GM08714 (cell line): ENCODE measurements at regions not wholly inside any gene's neighbourhood (a gene's known extent, or its start where the extent isn't known, plus 50 kb on each side); places are given as distances from the start of the nearest gene placed in this dataset.

Source experiments
- H3K4me3 ChIP-seq: fragments of 200-500 bp; sonication (Bioruptor generic); 2 replicates; pipeline ENCODE4 v1.5.1; 2014; ENCODE audit warnings: mild to moderate bottlenecking, low read length, inconsistent platforms
- ZNF274 ChIP-seq: IDR thresholded peaks from 2 replicates; pipeline ENCODE4 v1.6.1; 2012; ENCODE audit warnings: mild to moderate bottlenecking, low read depth, low read length

DNA sequence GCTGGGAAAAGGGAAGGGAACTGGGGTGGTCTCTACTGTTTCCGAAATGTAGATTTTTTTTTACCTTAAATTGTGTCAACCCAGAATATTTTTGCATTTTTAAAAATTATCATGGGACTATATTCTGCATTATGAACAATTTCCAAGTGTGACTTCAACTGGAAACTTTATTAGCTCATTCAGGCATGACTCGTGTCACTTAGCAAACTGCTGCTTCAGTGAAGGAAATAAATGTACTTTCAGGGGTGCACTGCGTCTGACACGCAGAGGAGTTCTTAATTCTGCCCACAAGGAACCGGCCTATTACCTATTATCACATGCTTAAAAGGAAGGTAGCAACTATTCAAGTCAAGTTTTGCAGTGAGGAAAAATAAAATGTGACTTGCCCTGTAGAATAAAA, 291.3 kb upstream of the PRDM1 start:
- no peak for TF ChIP-seq ZNF274
- no peak overlapping the region for H3K4me3 ChIP-seq

DNA sequence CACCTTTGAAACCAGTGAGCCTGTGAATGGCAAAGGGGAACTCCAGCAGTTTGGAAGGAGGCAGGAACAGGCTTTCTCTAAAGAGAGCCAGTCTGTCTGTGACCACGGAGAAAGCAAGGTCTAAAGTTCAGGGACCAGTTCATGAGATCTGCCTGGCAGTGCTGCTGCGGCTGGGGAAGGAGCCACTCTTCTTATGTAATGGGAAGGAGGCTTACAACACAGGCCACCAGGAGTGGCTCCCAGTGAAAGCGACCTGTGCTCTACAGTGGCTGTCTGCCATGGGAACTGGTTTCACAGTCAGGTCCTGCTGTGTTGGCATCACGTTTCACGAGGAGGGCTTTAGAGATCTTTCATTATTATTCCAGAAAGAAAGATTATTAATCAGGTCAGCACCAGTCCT, 291.9 kb upstream of the PRDM1 start:
- H3K4me3 ChIP-seq, result no peak overlapping the region
- TF ChIP-seq ZNF274, result no peak

DNA sequence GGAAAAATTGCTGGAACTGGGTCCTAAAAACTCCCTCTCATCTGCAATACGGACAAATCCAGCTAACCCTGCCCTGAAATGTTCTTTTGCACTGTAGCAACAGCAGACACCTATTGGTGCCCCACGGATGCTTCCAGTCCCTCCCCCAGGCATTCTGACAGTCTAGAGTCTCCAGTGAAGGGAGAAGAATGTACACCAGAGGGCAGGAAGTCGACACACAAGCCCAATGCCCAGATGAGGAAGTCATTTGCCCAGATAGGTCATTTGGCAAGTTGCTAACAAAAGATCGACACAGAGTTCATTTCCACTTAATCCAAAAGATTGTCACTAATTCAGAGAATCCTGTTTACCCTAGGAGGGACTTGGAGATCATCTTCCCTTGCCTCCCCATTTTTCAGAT, 293.0 kb upstream of the PRDM1 start:
- no peak for TF ChIP-seq ZNF274
- no peak overlapping the region for H3K4me3 ChIP-seq

DNA sequence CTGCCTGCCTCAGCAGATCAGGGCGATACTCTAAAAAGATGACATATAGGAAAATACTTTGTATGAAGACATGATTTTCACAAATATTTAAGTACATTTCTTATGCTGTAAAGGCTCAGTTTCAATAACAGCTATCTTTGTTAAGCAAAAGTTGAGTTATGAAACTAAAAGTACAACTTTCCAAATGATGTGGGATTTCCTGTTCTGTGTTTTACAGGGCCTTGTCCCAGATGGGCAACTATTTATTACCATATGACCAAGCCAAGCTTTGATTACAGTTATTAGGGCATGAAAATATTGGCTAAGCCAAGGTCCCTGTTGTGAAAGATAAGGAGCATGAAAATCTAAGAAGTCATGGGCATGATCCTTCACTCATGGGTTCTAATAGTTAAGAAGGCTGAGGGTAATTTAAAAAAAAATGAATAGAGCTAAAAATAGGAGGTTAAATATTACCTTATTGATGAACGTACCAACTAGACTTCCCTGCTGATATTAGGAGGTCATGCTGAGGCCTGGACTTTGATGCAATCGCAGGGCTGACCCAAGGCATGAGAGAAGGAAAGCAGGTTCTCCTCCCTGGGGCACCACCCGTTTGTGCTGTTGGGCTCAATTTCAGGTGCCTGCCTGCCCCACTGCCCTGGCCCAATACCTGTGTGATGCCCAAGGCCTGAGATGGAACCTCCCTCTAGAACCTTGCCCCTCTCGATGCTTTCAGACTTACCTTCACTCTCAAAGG, 294.4 kb upstream of the PRDM1 start:
- TF ChIP-seq ZNF274, result no peak
- peak overlapping the region; percentile 6; the same call in 1 of the 2 replicates for H3K4me3 ChIP-seq

DNA sequence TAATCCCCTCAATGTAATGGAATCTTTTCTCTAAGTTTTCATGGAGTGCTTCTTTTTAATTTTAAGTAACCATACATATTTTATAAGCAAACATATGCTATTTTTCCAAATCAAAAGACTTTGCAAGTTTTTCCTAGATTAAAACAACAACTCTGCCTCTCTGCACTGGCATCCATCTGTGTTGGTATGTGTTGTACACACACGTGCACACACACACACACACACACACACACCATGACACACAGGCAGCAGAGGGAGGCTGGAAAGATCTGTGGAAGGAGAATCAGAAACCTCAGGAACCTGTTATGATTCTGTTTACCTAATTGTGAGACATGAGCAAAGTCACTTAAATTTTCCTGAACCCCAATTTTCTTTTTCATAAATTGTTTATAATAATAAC, 295.0 kb upstream of the PRDM1 start:
- TF ChIP-seq ZNF274, result no peak
- no peak overlapping the region for H3K4me3 ChIP-seq

DNA sequence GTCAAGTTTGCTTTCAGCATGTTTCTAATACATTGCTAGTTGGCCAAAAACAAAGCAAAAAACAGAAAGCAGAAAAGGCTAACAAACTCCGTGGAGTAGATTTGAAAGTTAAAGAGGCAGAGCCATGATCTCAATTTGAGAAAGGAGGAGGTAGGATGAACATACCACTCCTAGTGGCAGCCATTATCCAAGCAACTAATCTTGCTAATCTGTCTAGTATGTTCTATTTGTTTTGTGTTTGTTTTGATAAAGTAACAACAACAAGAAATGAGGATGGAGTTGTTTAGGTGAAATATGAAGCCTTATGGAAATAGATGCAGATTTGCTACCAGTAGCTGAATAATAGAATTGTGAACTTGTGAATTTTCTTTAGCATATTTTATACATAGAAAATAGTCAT, 295.5 kb upstream of the PRDM1 start:
- TF ChIP-seq ZNF274, result no peak
- H3K4me3 ChIP-seq, result no peak overlapping the region

DNA sequence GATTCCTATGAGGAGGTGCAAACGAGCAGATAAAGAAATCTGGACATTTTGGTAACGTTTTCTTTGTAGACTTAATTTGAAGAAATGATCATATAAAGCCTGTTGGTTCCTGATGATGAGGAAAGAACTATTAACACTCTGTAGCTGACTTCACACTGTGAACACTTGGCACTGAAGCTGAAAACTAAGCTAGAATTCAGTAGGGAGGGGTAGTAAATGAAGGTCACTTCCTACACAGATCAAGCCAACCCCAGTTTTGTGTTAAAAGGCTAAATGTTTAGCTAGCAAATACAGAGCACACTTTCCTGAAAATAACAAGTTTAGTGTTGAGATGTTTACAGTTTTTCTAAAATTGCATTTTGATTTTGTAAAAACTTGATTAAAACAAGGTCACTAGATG, 296.2 kb upstream of the PRDM1 start:
- TF ChIP-seq ZNF274, result no peak
- H3K4me3 ChIP-seq, result no peak overlapping the region

DNA sequence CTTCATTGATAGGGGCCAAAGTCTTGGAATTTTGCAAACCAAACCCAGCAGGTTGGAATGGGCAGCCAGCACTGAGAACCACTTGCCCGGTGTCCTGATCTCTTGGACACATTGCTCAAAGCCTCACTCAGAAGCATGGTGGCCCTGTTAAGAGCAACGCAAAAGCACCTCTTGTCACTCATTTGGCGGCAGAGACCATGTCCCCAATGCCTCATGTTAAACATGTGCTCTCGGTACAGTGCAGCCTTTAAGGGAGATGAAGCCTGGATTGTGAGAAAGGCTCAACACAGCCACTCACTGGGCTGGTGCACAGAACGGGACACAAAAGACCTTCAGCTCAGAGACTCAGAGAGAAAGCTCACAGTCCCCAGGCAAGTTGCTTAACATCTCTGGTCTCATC, 298.4 kb upstream of the PRDM1 start:
- no peak for TF ChIP-seq ZNF274

DNA sequence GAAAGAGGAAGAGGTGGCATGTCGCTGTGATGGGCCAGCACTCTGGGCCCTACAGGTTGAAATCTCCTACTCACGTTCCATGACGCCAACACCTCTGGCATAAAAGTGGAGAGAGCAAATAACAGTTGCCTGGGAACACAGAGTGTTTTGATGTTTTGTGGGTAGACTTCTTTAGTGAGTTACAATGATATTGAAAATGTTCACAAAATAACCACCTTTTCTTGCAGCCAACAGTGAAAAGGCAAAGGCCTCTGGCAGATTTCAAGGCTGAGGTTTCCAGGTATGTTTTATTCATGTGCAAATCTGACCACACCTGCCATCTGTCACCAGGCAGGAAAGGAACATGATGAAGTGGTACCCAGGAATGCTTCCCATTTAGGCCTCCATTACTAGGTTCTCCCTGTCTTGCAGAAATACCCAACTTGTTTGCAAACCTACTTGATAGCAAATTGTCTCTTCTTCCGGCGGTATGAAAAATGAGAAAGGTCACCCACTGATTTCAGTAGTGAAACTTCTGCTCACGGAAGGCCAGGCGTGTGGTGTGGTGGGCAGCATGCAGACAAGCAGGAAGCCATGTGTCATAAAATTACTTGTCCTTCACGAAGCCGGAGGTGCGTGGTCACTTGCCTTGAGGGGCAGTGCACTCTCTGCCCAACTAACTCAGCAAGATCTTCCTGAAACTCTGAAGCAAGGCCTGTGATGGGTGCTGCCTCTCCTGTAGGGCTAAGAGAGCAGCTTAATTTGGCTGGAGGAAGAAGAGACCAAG, 299.1 kb upstream of the PRDM1 start:
- H3K4me3 ChIP-seq, result no peak overlapping the region
- no peak for TF ChIP-seq ZNF274

More for the DNA sequence above, 298.4 kb upstream of the PRDM1 start:
- H3K4me3 ChIP-seq, result no peak overlapping the region

DNA sequence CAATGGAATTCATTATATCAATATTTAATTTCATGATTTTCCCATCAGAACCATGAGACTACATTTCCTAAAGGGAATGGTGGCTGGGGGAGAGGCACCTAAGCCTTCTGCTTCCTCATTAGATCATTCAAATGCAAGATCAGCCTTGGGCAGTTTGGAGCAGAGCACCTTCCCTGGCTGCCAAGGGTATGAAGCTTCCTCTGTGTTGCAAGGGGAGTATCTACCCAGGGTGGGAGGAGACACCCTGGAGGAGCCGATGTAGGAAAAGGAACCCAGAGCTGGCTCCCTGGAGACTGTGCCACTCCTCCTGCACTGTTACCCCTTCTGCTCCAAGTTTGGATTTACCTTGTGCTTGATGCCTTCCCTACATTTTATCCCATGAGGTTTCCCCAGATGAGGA, 299.7 kb upstream of the PRDM1 start:
- TF ChIP-seq ZNF274, result no peak

DNA sequence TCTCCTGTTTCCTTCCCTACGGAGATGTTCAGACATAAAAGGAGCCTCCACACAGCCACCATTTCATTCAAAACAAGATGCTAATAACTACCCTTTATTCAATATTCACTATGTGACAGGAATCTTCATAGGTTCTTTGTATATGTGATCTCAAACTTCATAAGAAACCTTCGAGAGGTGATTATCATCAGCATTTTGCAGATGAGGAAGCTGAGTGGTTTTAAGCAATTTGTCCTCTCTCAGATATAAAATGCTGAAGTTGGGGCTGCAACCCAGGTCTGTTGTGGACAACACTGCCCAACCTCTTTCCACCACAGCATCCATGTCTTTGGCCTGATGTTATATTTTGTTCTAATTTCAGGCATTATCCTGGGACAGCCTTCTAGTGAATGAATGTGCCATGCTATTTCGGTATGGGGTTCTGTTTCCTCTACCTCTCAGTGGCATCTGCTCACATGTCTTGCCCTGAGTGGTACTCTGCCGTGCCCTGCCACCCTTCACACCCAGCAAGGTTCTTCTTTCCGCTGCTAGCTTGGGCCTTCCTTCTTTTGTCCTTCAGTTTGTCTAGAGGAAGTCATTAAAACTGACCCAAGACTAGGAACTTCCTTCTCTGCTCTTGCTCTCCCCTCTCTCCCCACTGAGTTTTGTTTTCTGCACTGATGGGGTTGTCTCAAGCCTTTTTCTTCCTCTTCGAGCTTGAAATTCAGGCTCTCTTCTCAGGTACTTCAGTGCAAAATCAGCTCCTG, 300.9 kb upstream of the PRDM1 start:
- no peak overlapping the region for H3K4me3 ChIP-seq
- no peak for TF ChIP-seq ZNF274

More for the DNA sequence above, 299.7 kb upstream of the PRDM1 start:
- no peak overlapping the region for H3K4me3 ChIP-seq

DNA sequence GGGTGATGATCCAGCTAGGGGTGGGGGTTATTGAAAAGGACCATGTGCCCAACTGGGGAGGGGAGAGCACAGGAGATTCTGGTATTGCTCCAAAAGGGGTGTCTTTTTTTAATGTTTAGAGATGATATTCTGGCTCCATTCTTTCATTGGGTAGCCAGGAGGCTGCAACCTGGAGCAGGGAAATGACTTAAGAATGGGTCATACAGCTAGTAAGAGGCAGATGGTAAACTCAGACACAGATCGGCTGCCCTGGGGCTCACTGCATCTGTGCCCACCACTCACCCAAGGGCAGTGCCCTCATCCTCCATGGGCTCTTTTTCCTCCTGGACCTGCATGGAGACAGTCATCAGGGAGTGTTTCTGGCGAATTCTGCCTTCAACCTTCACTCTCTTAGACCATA, 302.0 kb upstream of the PRDM1 start:
- no peak for TF ChIP-seq ZNF274

DNA sequence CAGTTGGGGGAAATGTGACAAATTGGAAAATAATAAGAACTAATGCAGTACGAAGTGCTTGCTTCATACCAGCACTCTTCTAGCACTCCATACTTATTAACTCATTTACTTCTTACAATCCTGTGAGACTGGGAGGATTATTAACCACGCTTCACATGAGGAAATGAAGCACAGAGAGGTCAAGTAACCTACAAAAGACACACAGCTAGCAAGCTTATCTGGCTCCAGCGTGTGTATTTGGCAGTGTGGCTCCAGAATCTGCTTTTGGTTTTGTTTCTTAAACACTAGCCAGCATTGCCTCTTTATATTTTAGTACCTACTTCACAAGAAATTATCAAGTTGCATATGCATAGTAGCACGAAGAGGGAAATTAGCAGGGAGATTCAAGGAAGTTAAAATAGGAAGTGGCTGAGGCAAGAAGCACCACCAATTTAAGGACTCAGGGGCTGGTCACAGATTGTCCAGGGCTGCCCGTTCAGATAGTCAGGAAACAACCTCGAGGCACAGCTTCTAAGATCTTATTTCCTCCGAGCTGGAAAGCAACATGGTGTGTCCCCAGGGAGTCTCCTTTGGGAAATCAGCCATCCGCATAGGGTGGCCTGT, 302.7 kb upstream of the PRDM1 start:
- TF ChIP-seq ZNF274, result no peak

More for the DNA sequence above, 302.0 kb upstream of the PRDM1 start:
- no peak overlapping the region for H3K4me3 ChIP-seq

DNA sequence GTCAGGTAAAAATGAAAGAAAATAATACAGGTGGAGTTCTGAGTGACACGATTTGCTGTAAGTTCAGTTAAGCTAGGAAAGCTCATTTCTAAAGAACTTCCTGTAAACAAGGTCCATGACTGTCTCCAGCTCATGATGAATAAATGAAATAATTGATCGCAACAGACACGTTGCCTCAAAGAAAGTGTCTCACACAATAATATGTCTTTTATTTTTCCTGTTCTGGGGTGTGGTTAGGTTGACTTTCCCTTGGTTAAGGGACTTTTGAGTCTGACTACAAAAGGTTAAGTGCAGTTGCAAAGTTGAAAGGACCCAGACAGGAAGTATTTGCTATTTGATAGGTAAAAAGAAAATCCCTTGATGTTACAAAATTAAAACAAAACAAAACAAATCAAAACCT, 304.2 kb upstream of the PRDM1 start:
- no peak for TF ChIP-seq ZNF274
- H3K4me3 ChIP-seq, result no peak overlapping the region

More for the DNA sequence above, 302.7 kb upstream of the PRDM1 start:
- H3K4me3 ChIP-seq, result no peak overlapping the region

DNA sequence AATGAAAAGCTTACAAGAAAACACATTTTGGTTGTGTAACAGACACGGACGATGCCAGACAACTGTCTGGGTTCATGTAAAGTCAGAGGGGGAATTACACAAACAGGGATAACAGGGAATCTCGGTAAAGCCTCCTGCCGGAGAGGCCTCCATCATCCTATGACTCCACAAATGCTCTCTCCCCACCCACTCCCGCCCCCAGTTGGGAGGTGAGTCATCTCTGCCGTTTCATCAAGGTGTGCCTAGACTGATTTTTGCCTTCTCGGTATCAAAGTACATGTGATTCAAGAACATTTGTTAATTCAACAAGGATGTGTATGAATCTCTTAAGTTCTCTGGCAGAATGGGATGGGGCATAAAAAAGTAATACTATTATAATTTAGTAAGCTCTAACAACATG, 304.9 kb upstream of the PRDM1 start:
- no peak for TF ChIP-seq ZNF274
- no peak overlapping the region for H3K4me3 ChIP-seq
